BLaER1 treated with 17β-estradiol and CSF1 and Interleukin-3, amounts not matched to agents 10 nM and 100 nM (cell line): ENCODE measurements at regions not wholly inside any gene's neighbourhood (a gene's known extent, or its start where the extent isn't known, plus 50 kb on each side); places are given as distances from the start of the nearest gene placed in this dataset.
A peak's percentile ranks its signal among the peaks of the same experiment; 100 is the strongest.

Experiments used
- H3K27ac ChIP-seq, 11 experiments: shearing (Covaris generic); formaldehyde crosslinking; 2 replicates each; pipeline ENCODE4 v1.8.1; 2022
- H3K27me3 ChIP-seq, 11 experiments: shearing (Covaris generic); formaldehyde crosslinking; 2 replicates each; pipeline ENCODE4 v1.8.1; 2022
- H3K36me3 ChIP-seq, 11 experiments: shearing (Covaris generic); formaldehyde crosslinking; 2 replicates each; pipeline ENCODE4 v1.8.1; 2022
- H3K4me1 ChIP-seq, 10 experiments: shearing (Covaris generic); formaldehyde crosslinking; 2 replicates each; pipeline ENCODE4 v1.8.1; 2022
- H3K4me2 ChIP-seq, 11 experiments: shearing (Covaris generic); formaldehyde crosslinking; 2 replicates each; pipeline ENCODE4 v1.8.1; 2022
- H3K4me3 ChIP-seq, 10 experiments: shearing (Covaris generic); formaldehyde crosslinking; 2 replicates each; pipeline ENCODE4 v1.8.1; 2022
- H3K9ac ChIP-seq, 11 experiments: shearing (Covaris generic); formaldehyde crosslinking; 2 replicates each; pipeline ENCODE4 v1.8.1; 2022
- H3K9me3 ChIP-seq, 11 experiments: shearing (Covaris generic); formaldehyde crosslinking; replicated peaks in 1 of 11; 2 replicates each; pipeline ENCODE4 v1.8.1; 2022
- H4K20me1 ChIP-seq, 11 experiments: shearing (Covaris generic); formaldehyde crosslinking; 2 replicates each; pipeline ENCODE4 v1.8.1; 2022
- Cebpa-rat ChIP-seq, 11 experiments: shearing (Covaris generic); IDR thresholded peaks; 2 replicates each; pipeline ENCODE4 v1.8.1; 2022

DNA sequence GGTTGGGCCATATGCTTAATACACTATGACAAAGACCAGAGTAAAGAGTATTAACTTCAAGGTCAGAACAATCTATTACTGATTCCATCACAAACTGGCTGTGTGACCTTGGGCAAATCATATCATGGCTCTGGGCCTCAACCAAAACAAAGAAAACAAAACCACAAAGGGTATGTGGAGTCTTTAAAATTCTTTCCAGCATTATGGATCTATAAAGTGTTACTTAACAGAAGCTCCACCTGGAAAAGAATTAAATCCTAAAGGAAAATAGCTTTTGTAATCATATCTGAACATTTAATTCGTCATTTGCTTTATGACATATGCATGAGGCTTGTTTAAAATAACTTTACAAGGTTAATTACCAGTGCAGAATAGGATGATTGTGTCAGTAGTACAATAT lies 265.5 kb downstream of the SATB1 start:
- Histone ChIP-seq H3K27me3 (no peaks in the 10 kb centered on the region), H4K20me1 (no peaks in the 10 kb centered on the region), H3K4me1 (peaks cover 0 to 30% (median 4%) of the 10 kb centered on the region in 10 experiments; a peak in 8 of 20 replicates), H3K9me3 (no peaks in the 10 kb centered on the region), H3K9ac (no peak overlapping the region), H3K4me3 (no peak overlapping the region), H3K4me2 (no peak overlapping the region), H3K27ac (no peak overlapping the region), H3K36me3 (no peaks in the 10 kb centered on the region)
- no peak for TF ChIP-seq Cebpa-rat (IDR thresholded peaks at IDR 0.05)

DNA sequence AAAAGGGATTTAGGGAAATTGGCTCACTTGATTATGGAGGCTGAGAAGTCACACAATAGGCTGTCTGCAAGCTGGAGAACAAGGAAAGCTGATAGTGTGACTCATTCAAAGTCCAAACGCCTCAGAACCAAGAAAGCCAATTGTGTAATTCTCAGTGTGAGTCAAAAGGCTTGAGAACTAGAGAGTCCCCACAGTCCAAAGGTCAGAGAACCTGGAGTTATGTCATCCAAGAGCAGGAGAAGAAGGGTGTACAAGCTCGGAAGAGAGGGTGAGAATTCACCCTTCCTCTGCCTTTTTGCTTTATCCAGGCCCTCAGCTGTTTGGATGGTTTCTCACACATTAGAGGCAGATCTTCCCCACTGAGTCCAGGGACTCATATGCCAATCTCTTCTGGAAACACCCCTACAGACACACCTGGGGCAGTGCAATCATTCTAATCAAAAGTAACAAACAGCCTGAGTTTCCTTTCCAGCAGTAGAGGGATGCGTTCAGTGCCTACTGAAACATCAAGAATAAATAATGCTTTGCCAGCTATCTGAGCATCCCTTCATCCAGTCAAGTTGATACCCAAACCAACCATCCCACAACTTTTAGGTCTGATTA lies 271.5 kb downstream of the SATB1 start:
- Histone ChIP-seq H3K27ac (no peak overlapping the region), H3K27me3 (no peaks in the 10 kb centered on the region), H3K4me2 (no peak overlapping the region), H3K9me3 (no peaks in the 10 kb centered on the region), H4K20me1 (no peaks in the 10 kb centered on the region), H3K36me3 (no peaks in the 10 kb centered on the region), H3K9ac (no peak overlapping the region), H3K4me1 (peaks cover 0 to 18% (median 4%) of the 10 kb centered on the region in 10 experiments; a peak in 8 of 20 replicates), H3K4me3 (no peak overlapping the region)
- TF ChIP-seq Cebpa-rat (IDR thresholded peaks at IDR 0.05): no peak

DNA sequence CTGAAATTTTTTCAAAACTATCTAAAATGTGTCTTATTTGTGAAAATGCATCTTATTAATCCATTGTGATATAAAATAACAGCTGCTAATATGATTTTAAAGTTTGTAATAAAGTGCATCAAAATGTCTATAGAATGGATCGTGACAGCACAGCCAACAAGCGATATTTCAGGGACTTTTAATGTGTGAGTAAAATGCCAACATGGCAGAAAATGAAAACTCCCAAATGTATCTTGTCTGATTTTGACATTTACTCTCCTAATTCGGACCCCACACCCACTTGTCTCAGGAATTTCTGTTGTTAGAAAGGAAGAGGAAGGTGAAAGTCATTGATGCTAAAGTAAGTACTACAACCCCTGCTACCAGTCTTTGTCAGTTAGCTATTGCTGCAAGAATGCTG lies 273.9 kb downstream of the SATB1 start:
- Histone ChIP-seq H3K27ac (no peak overlapping the region), H3K36me3 (no peaks in the 10 kb centered on the region), H3K4me2 (no peak overlapping the region), H3K9ac (no peak overlapping the region), H3K4me1 (peaks cover 0 to 5% (median 0%) of the 10 kb centered on the region in 10 experiments; a peak in 1 of 20 replicates), H4K20me1 (no peaks in the 10 kb centered on the region), H3K9me3 (no peaks in the 10 kb centered on the region; a peak in 1 of 22 replicates), H3K4me3 (no peak overlapping the region), H3K27me3 (no peaks in the 10 kb centered on the region)
- no peak for TF ChIP-seq Cebpa-rat (IDR thresholded peaks at IDR 0.05)

DNA sequence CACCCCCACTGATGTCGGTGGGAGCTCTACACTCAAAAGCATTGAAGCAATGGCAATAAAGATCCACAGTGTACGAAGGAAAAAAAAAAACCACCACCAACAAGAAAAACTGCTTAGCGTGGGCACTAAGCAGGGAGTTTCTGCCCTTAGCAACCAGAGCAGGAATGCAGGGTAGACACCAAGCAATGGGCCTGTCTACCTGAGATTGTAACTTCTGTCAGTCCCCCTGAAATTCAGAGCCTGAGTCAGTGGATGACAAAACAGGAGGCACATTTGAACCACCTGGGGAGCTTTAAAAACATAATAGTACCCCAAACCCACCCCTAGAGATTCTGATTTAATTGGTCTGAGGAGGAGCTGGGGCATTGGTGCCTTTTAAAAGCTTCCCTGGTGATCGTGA lies 275.2 kb downstream of the SATB1 start:
- Histone ChIP-seq H3K4me2 (no peak overlapping the region), H3K9me3 (peaks cover 0 to 6% (median 0%) of the 10 kb centered on the region in 11 experiments; a peak in 1 of 22 replicates), H3K27me3 (no peaks in the 10 kb centered on the region), H3K4me3 (no peak overlapping the region), H3K4me1 (peaks cover 0 to 5% (median 0%) of the 10 kb centered on the region in 10 experiments; a peak in 1 of 20 replicates), H3K27ac (no peak overlapping the region), H4K20me1 (no peaks in the 10 kb centered on the region), H3K9ac (no peak overlapping the region), H3K36me3 (no peaks in the 10 kb centered on the region)
- TF ChIP-seq Cebpa-rat (IDR thresholded peaks at IDR 0.05): no peak

DNA sequence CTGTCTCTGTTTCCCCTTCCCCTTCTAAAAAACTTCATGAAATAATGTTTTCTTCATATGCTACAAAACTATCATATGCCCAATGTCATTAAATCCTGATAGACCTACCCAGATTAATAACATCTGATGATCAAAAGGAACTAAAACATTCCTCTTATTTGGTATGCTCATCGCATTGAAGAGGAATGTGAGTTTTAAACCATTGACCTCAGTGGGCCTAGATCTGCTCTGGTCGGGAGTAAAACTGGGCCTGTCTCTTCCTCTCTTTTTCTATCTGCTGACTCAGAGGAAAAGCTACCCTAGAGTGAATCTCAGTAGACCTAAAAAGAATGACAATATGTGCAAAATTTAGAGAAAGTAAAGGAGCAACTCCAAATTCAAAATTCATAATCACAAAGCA lies 275.8 kb downstream of the SATB1 start:
- Histone ChIP-seq H3K9me3 (peaks cover 0 to 6% (median 0%) of the 10 kb centered on the region in 11 experiments; a peak in 1 of 22 replicates), H4K20me1 (no peaks in the 10 kb centered on the region), H3K27ac (no peak overlapping the region), H3K4me2 (no peak overlapping the region), H3K27me3 (no peaks in the 10 kb centered on the region), H3K4me1 (peaks cover 0 to 5% (median 0%) of the 10 kb centered on the region in 10 experiments; a peak in 1 of 20 replicates), H3K36me3 (no peaks in the 10 kb centered on the region), H3K9ac (no peak overlapping the region), H3K4me3 (no peak overlapping the region)
- TF ChIP-seq Cebpa-rat (IDR thresholded peaks at IDR 0.05): no peak

DNA sequence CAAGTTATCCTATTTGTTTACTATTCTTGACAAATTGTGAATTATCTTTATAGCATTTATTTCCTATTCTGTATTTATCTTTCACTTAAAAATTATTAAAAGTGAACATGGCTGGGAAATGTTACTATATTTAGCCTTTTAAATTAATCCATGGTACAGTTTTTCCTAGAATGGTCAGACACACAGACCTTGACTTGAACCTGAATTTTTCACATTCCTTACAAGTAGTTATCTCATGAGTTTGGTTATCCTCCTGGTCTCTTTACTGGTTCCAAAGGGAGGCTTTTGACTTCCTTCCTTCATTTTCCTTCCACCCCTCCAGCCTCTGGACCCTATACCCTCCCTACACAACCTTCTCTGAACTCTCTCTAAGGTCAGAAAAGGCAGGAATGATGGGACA lies 280.6 kb downstream of the SATB1 start:
- no peaks in the 10 kb centered on the region for H3K4me1 ChIP-seq
- H3K4me2 ChIP-seq: no peak overlapping the region
- H3K27me3 ChIP-seq: no peaks in the 10 kb centered on the region
- H3K9ac ChIP-seq: no peak overlapping the region
- no peaks in the 10 kb centered on the region for H3K36me3 ChIP-seq
- TF ChIP-seq Cebpa-rat (IDR thresholded peaks at IDR 0.05): no peak
- H3K9me3 ChIP-seq: peaks cover 0 to 6% (median 0%) of the 10 kb centered on the region in 11 experiments; a peak in 3 of 22 replicates
- H4K20me1 ChIP-seq: no peaks in the 10 kb centered on the region
- no peak overlapping the region for H3K27ac ChIP-seq
- H3K4me3 ChIP-seq: no peak overlapping the region

DNA sequence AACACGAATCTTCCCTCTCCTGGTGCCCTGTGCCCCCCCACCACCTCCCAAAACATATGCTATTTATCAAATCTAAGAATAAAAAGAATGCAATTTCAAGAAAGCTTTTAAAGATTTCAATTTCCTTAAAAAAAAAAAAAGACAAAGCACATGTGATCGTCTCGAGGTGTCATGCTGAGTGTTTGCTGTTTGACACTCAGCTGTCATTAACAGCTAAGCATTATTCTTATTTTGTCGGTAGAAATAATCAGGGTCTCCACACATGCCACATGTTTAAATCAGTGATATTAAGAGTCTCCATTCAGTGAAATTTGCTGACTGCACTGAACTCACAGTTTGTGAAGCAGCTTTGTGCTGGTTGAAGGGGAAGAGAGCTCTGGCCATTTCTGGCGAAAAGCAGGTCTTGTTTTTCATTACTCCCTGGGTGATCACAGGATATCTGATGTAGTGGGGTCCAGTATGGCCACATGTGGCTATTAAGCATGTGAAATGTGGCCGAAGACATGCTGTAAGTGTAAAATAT lies 281.8 kb downstream of the SATB1 start:
- H3K4me2 ChIP-seq: no peak overlapping the region
- H3K27ac ChIP-seq: no peak overlapping the region
- H3K9ac ChIP-seq: no peak overlapping the region
- H3K36me3 ChIP-seq: no peaks in the 10 kb centered on the region
- H3K4me1 ChIP-seq: no peaks in the 10 kb centered on the region
- H3K27me3 ChIP-seq: no peaks in the 10 kb centered on the region
- H3K4me3 ChIP-seq: no peak overlapping the region
- no peaks in the 10 kb centered on the region for H4K20me1 ChIP-seq
- no peak for TF ChIP-seq Cebpa-rat (IDR thresholded peaks at IDR 0.05)
- H3K9me3 ChIP-seq: peaks cover 0 to 6% (median 0%) of the 10 kb centered on the region in 11 experiments; a peak in 3 of 22 replicates

DNA sequence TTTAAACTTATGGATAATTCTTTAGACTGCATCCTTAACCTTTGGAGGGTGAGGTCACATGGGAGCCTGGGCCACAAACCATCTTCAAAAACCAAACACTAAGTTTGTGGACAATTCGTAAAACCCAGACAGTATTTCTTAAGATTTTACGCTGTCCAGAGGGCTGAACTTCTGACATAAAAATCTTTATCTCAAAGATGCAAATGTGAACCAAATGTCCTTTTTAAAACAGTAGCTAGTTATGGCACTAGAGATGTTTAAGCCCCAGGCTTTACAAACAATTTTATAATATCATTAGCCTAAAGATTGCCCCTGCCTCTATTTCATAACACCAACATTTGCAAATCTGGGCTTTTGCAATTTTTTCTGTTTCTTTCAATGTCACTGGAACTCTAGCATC lies 287.2 kb downstream of the SATB1 start:
- Histone ChIP-seq H3K4me3 (no peak overlapping the region), H3K4me1 (peaks cover 0 to 8% (median 5%) of the 10 kb centered on the region in 10 experiments; a peak in 7 of 20 replicates), H3K9me3 (peaks cover 0 to 26% (median 7%) of the 10 kb centered on the region in 11 experiments; a peak in 12 of 22 replicates), H3K4me2 (no peak overlapping the region), H3K27me3 (no peaks in the 10 kb centered on the region), H3K9ac (no peak overlapping the region), H3K27ac (no peak overlapping the region), H4K20me1 (no peaks in the 10 kb centered on the region), H3K36me3 (no peaks in the 10 kb centered on the region; a peak in 1 of 22 replicates)
- no peak for TF ChIP-seq Cebpa-rat (IDR thresholded peaks at IDR 0.05)

DNA sequence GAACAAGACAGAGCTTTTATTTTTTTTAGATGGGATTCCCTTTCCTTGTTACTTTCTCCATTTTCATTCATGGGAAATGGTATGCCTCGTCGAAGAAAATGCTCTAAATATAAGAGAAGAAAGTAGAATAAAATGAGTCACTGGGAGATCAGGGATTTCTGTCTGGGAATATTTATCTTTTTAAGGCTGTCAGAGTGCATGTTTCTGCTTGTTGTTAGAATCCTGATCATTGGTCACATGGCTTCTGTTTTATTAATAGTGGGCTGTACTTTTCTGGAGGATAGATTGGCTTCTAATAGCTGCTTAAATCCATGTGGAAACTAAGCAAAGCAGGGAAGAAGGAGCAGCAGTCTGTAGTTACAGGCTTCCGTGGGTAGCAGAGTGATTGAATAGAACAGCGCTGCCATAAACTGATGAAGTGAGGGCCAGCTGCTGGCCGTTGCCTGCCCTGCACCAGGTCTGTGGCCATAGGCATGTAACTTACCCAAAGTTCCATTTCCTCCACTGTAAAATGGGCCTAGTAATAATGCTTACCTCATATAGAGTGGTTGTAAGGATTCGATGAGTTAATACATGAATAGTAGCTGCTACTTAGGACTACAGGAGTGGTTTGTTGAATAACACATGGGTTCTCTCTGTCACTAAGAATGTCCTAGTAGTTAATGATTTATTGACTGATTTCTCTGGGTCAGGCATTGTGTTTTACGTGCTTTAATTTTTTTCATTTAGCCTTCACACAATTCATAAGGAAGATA lies 289.9 kb downstream of the SATB1 start:
- Histone ChIP-seq H3K4me2 (peak overlapping the region in 1 of 11 experiments; percentile 30; a peak in 2 of 22 replicates), H3K9ac (no peak overlapping the region), H3K4me3 (no peak overlapping the region), H3K27me3 (no peaks in the 10 kb centered on the region), H4K20me1 (no peaks in the 10 kb centered on the region), H3K27ac (no peak overlapping the region), H3K36me3 (no peaks in the 10 kb centered on the region; a peak in 1 of 22 replicates), H3K9me3 (peaks cover 0 to 32% (median 7%) of the 10 kb centered on the region in 11 experiments; a peak in 12 of 22 replicates), H3K4me1 (peaks cover 0 to 8% (median 5%) of the 10 kb centered on the region in 10 experiments; a peak in 7 of 20 replicates)
- TF ChIP-seq Cebpa-rat (IDR thresholded peaks at IDR 0.05): no peak
